Psoas muscle (tissue), 7 donors: ENCODE measurements at regions not wholly inside any gene's neighbourhood (a gene's known extent, or its start where the extent isn't known, plus 50 kb on each side); places are given as distances from the start of the nearest gene placed in this dataset.

Experiments
- ATAC-seq, 4 donors: fragments of 200-7000 bp; cut with Tn5 transposase; one replicate each; pipeline ENCODE4 v1.9.1; 2020; ENCODE audit warnings: moderate library complexity in 3 of 4, mild to moderate bottlenecking in 2 of 4
- DNase-seq, 2 donors: peaks; one replicate each; pipeline ENCODE4 v3.0.0-alpha.2; 2020
- H3K27ac ChIP-seq: fragments of 200-600 bp; one replicate; pipeline ENCODE4 v1.8.0; 2022
- H3K27me3 ChIP-seq, 3 donors: fragments of 200-600 bp in 1 of 3; one replicate each; pipeline versions ENCODE4 v1.6.1 to v1.8.0; 2013 to 2022; ENCODE audit warnings: low read length in 2 of 3, mild to moderate bottlenecking in 2 of 3, moderate library complexity in 1 of 3; ENCODE audit not compliant: insufficient read depth in 3 of 3
- H3K36me3 ChIP-seq, 2 donors: fragments of 200-600 bp in 1 of 2; one replicate each; pipeline versions ENCODE4 v1.6.1 to v1.8.0; 2013 to 2022; ENCODE audit warnings: low read depth in 1 of 2, mild to moderate bottlenecking in 1 of 2, moderate library complexity in 1 of 2; ENCODE audit not compliant: insufficient read depth in 1 of 2
- H3K4me1 ChIP-seq: fragments of 200-600 bp; one replicate; pipeline ENCODE4 v1.8.0; 2022
- H3K4me3 ChIP-seq: fragments of 200-600 bp; one replicate; pipeline ENCODE4 v1.8.0; 2022; ENCODE audit warnings: mild to moderate bottlenecking
- H3K9me3 ChIP-seq: fragments of 200-600 bp; one replicate; pipeline ENCODE4 v1.8.0; 2022
- CTCF ChIP-seq: fragments of 200-600 bp; IDR thresholded peaks from one replicate; pipeline ENCODE4 v1.8.0; 2022; ENCODE audit warnings: antibody characterized with exemption
- WGBS, 3 donors: extraction: QIAGEN DNeasy Blood & Tissue Kit; methylation state at CpG; one replicate each; pipeline versions ENCODE4 v1.1.6 to v1.1.7; 2013; 5-methylcytosine and 5-hydroxymethylcytosine counted together
- intact Hi-C, 2 donors: fragments of 100-400 bp; cut with DNase I; formaldehyde crosslinking; loops; one replicate each; pipeline versions ENCODE4 v1.11.0 to v1.14.2; 2022
- donor health status: healthy with polysubstance abuse.
- donor health status: DM: no; HTN: no; CAD: no; lungs with moderate emphysema.
- donor health status: Bipolar disorder and iron deficiency.
- donor health status: healthy.
- donor health status: DM: yes; HTN: yes; CAD: no.
- donor health status: DM: no; HTN: no; CAD: no.
- donor health status: DM: yes; HTN: yes; CAD: no.

- Histone ChIP-seq H3K4me1 (no peaks in the 10 kb centered on the region), H3K27ac (no peak overlapping the region), H3K9me3 (no peaks in the 10 kb centered on the region), H3K4me3 (no peak overlapping the region), H3K36me3 (no peaks in the 10 kb centered on the region), H3K27me3 (no peaks in the 10 kb centered on the region)
- ATAC-seq (no peak), DNase-seq (no peak)
- 58 to 63% (median 61%) methylated on average over 8 of the region's 8 CpGs for WGBS, 3 donors
- intact Hi-C loops = no loop called here
- TF ChIP-seq CTCF = no peak
Observed at GRCh38 chr7:31251441-31251840, 89.1 kb downstream of the NEUROD6 start.

- no peak for TF ChIP-seq CTCF
- H3K9me3 ChIP-seq = no peaks in the 10 kb centered on the region
- no peaks in the 10 kb centered on the region for H3K4me1 ChIP-seq
- no peaks in the 10 kb centered on the region for H3K27me3 ChIP-seq
- DNase-seq (no peak), ATAC-seq (no peak)
- no peak overlapping the region for H3K27ac ChIP-seq
- no peak overlapping the region for H3K4me3 ChIP-seq
- intact Hi-C loops = no loop called here
- 29 to 31% (median 29%) methylated on average over 11 of the region's 11 CpGs for WGBS, 3 donors
- H3K36me3 ChIP-seq = no peaks in the 10 kb centered on the region
Observed at GRCh38 chr7:31249671-31250070, 90.9 kb downstream of the NEUROD6 start.

GRCh38 chr7:31236868-31237267 is 103.7 kb downstream of the NEUROD6 start:
- no peak for TF ChIP-seq CTCF
- no peaks in the 10 kb centered on the region for H3K9me3 ChIP-seq
- H3K4me1 ChIP-seq = no peaks in the 10 kb centered on the region
- no peak for ATAC-seq
- no peak overlapping the region for H3K27ac ChIP-seq
- intact Hi-C loops = no loop called here
- H3K27me3 ChIP-seq = no peaks in the 10 kb centered on the region
- no peak for DNase-seq
- H3K4me3 ChIP-seq = no peak overlapping the region
- no peaks in the 10 kb centered on the region for H3K36me3 ChIP-seq
- 85 to 91% (median 88%) methylated on average over 6 of the region's 6 CpGs for WGBS, 3 donors

- WGBS, 3 donors = 56 to 69% (median 60%) methylated on average over 9 of the region's 9 CpGs
Observed at GRCh38 chr7:31234836-31235605, 105.5 kb downstream of the NEUROD6 start.

More at GRCh38 chr7:31234836-31235605, 105.5 kb downstream of the NEUROD6 start:
- DNase-seq (no peak), ATAC-seq (no peak)
- Histone ChIP-seq H3K4me3 (no peak overlapping the region), H3K27me3 (peaks cover 0 to 1% (median 0%) of the 10 kb centered on the region in 3 donors), H3K36me3 (no peaks in the 10 kb centered on the region), H3K27ac (no peak overlapping the region), H3K9me3 (no peaks in the 10 kb centered on the region), H3K4me1 (no peaks in the 10 kb centered on the region)
- intact Hi-C loops = no loop called here
- no peak for TF ChIP-seq CTCF
